Endodermal cell (in vitro differentiated cells): ENCODE measurements at regions not wholly inside any gene's neighbourhood (a gene's known extent, or its start where the extent isn't known, plus 50 kb on each side); places are given as distances from the start of the nearest gene placed in this dataset.

Experiments
- DNase-seq: peaks from one replicate; pipeline ENCODE4 v3.0.0-alpha.2; 2017
- H3K27ac ChIP-seq: 2 replicates; pipeline ENCODE4 v1.5.1; 2013; ENCODE audit warnings: mild to moderate bottlenecking, low read depth, low read length, moderate library complexity
- H3K27me3 ChIP-seq: 2 replicates; pipeline ENCODE4 v1.6.1; 2013; ENCODE audit warnings: mild to moderate bottlenecking, low read length, moderate library complexity; ENCODE audit not compliant: insufficient read depth, control insufficient read depth, poor library complexity, severe bottlenecking
- H3K36me3 ChIP-seq: 2 replicates; pipeline ENCODE4 v1.7.0; 2013; ENCODE audit warnings: mild to moderate bottlenecking, low read length, moderate library complexity; ENCODE audit not compliant: control insufficient read depth, insufficient read depth
- H3K4me1 ChIP-seq: one replicate; pipeline ENCODE4 v1.7.0; 2013; ENCODE audit warnings: low read length; ENCODE audit not compliant: control insufficient read depth, insufficient read depth
- H3K4me3 ChIP-seq: 2 replicates; pipeline ENCODE4 v1.5.1; 2013; ENCODE audit warnings: mild to moderate bottlenecking, low read length, moderate library complexity
- H3K9ac ChIP-seq: 2 replicates; pipeline ENCODE4 v1.6.1; 2013; ENCODE audit warnings: mild to moderate bottlenecking, low read length, moderate library complexity; ENCODE audit not compliant: poor library complexity, severe bottlenecking; ENCODE audit errors: extremely low read depth
- H3K9me3 ChIP-seq: 2 replicates; pipeline ENCODE4 v1.6.1; 2013; ENCODE audit warnings: mild to moderate bottlenecking, low read length, moderate library complexity; ENCODE audit not compliant: control insufficient read depth
- H3K27ac Mint-ChIP-seq: 2 replicates; pipeline ENCODE4 v1.8.0; 2020; ENCODE audit warnings: mixed read lengths
- H3K27me3 Mint-ChIP-seq: 2 replicates; pipeline ENCODE4 v1.8.0; 2021; ENCODE audit warnings: mild to moderate bottlenecking, mixed read lengths; ENCODE audit not compliant: insufficient read depth
- H3K36me3 Mint-ChIP-seq: 2 replicates; pipeline ENCODE4 v1.8.0; 2020; ENCODE audit warnings: low read depth, mixed read lengths
- H3K4me1 Mint-ChIP-seq: 2 replicates; pipeline ENCODE4 v1.8.0; 2020; ENCODE audit warnings: mixed read lengths
- H3K4me3 Mint-ChIP-seq: 2 replicates; pipeline ENCODE4 v1.8.0; 2020; ENCODE audit warnings: mild to moderate bottlenecking, moderate library complexity, mixed read lengths
- H3K9me3 Mint-ChIP-seq: 2 replicates; pipeline ENCODE4 v1.8.0; 2020; ENCODE audit warnings: mild to moderate bottlenecking, mixed read lengths
- WGBS, 2 experiments: methylation state at CpG; one replicate each; pipeline versions ENCODE4 v1.1.5 to v1.1.7; 2013; ENCODE audit warnings: missing lambda C conversion rate in 2 of 2, mixed read lengths in 1 of 2; ENCODE audit not compliant: insufficient coverage in 1 of 2, insufficient read length in 1 of 2; 5-methylcytosine and 5-hydroxymethylcytosine counted together
- TF ChIP-seq, protein P1 (sequence below): fragments of 200-600 bp; sonication (generic); conservative IDR thresholded peaks from 2 replicates; pipeline ENCODE4 v1.5.0; 2021; ENCODE audit warnings: antibody characterized with exemption, mild to moderate bottlenecking

DNA sequence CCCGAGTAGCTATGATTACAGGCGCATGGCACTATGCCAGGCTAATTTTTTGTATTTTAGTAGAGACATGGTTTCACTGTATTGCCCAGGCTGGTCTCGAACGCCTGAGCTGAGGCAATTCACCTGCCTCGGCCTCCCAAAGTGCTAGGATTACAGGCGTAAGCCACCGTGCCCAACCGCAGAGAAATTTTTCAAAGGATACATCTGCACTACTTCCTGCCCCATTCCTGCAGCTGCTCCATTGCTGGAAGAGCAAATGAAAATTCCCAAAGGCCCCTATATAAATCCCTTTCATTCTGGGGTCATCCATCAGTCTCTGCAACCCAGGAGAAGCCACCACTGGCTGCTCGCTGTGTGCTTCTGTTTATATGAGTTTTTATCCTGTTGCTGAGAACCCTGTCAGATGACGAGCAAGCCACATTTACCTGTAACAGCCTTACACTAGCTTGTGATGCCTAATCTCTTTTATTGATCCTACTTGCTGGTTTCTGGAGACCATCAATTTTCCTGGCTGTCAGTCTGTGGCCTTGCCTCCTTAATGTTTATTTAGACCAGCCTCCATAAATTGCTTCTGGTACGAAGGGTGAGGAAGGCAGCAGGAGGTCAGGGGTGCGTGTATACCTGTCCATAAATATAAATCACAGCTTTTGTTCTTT lies 925.3 kb downstream of the TLE4 start:
- Mint-ChIP-seq H3K4me1 (no peaks in the 10 kb centered on the region), H3K27ac (no peak overlapping the region), H3K9me3 (no peaks in the 10 kb centered on the region), H3K4me3 (no peak overlapping the region), H3K36me3 (no peaks in the 10 kb centered on the region), H3K27me3 (no peaks in the 10 kb centered on the region)
- H3K4me1 ChIP-seq = no peaks in the 10 kb centered on the region
- TF ChIP-seq, protein P1, sequence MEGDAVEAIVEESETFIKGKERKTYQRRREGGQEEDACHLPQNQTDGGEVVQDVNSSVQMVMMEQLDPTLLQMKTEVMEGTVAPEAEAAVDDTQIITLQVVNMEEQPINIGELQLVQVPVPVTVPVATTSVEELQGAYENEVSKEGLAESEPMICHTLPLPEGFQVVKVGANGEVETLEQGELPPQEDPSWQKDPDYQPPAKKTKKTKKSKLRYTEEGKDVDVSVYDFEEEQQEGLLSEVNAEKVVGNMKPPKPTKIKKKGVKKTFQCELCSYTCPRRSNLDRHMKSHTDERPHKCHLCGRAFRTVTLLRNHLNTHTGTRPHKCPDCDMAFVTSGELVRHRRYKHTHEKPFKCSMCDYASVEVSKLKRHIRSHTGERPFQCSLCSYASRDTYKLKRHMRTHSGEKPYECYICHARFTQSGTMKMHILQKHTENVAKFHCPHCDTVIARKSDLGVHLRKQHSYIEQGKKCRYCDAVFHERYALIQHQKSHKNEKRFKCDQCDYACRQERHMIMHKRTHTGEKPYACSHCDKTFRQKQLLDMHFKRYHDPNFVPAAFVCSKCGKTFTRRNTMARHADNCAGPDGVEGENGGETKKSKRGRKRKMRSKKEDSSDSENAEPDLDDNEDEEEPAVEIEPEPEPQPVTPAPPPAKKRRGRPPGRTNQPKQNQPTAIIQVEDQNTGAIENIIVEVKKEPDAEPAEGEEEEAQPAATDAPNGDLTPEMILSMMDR = no peak
- no peak overlapping the region for H3K4me3 ChIP-seq
- H3K9me3 ChIP-seq = no peaks in the 10 kb centered on the region
- 94 to 100% methylated on average over 9 to 12 of the region's 12 CpGs for WGBS, 2 experiments
- no peak overlapping the region for H3K27ac ChIP-seq
- no peaks in the 10 kb centered on the region for H3K36me3 ChIP-seq
- H3K27me3 ChIP-seq = no peaks in the 10 kb centered on the region
- no peak for DNase-seq
- no peak overlapping the region for H3K9ac ChIP-seq

DNA sequence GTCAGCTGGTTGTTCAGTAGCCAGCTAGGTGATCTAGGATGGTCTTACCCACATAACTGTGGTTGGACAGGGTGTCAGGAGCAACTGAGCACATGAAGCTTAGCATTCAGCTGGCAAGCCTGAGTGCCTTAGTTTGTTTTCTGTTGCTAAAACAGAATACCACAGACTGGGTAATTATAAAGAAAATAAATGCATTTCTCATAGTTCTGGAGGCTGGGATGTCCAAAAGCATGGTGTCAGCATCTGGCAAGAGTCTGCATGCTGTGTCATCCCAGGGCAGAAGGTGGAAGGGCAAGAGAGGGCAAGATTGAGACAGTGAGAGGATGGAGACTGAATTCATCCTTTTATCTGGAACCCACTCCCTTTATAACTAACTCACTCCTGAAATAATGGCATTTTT lies 921.5 kb downstream of the TLE4 start:
- H3K27me3 Mint-ChIP-seq = no peaks in the 10 kb centered on the region
- DNase-seq = no peak
- no peak overlapping the region for H3K27ac ChIP-seq
- H3K4me3 Mint-ChIP-seq = no peak overlapping the region
- no peaks in the 10 kb centered on the region for H3K36me3 ChIP-seq
- H3K4me1 ChIP-seq = no peaks in the 10 kb centered on the region
- no peaks in the 10 kb centered on the region for H3K9me3 ChIP-seq
- no peaks in the 10 kb centered on the region for H3K9me3 Mint-ChIP-seq
- H3K9ac ChIP-seq = no peak overlapping the region
- H3K4me1 Mint-ChIP-seq = no peaks in the 10 kb centered on the region
- H3K4me3 ChIP-seq = no peak overlapping the region
- TF ChIP-seq, protein P1 = no peak
- no peaks in the 10 kb centered on the region for H3K36me3 Mint-ChIP-seq
- no peak overlapping the region for H3K27ac Mint-ChIP-seq
- no peaks in the 10 kb centered on the region for H3K27me3 ChIP-seq

DNA sequence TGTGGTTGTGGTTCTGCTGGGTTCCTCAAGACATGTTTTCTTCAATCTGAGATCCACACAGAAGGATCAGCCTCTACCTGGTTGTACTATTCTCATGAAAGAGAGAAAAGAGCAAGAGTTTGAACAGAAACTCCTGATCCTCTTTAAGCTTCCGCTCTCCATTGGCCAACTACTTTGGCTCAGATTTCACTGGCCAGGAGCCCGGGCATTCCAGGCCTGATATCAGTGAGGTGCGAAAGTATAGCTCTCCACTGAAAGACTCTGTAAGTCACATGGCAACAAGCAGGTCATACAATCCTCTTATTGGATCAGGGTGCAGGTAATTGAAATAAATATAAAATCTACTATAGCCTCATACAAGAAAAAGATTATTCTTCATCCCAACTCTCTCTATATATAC lies 920.5 kb downstream of the TLE4 start:
- TF ChIP-seq, protein P1 = no peak
- Mint-ChIP-seq H3K4me3 (no peak overlapping the region), H3K4me1 (no peaks in the 10 kb centered on the region), H3K9me3 (no peaks in the 10 kb centered on the region), H3K27me3 (no peaks in the 10 kb centered on the region), H3K27ac (no peak overlapping the region), H3K36me3 (no peaks in the 10 kb centered on the region)
- Histone ChIP-seq H3K9ac (no peak overlapping the region), H3K36me3 (no peaks in the 10 kb centered on the region), H3K4me3 (no peak overlapping the region), H3K4me1 (no peaks in the 10 kb centered on the region), H3K27ac (no peak overlapping the region), H3K9me3 (no peaks in the 10 kb centered on the region), H3K27me3 (no peaks in the 10 kb centered on the region)
- 92% methylated on average over 3 of the region's 3 CpGs; no CpG with 5 or more reads in 1 of the 2 experiments for WGBS, 2 experiments
- DNase-seq = no peak
